C4-2B (cell line): ENCODE measurements at regions not wholly inside any gene's neighbourhood (a gene's known extent, or its start where the extent isn't known, plus 50 kb on each side); places are given as distances from the start of the nearest gene placed in this dataset.
A peak's percentile ranks its signal among the peaks of the same experiment; 100 is the strongest.

Source experiments
- H3K27ac ChIP-seq: fragments of 450-650 bp; 2 replicates; pipeline ENCODE4 v1.5.1; 2017
- ZFX ChIP-seq: fragments of 450-650 bp; IDR thresholded peaks from 2 replicates; pipeline ENCODE4 v1.6.1; 2017
- TF ChIP-seq, protein P1 (sequence below): fragments of 450-650 bp; conservative IDR thresholded peaks from 2 replicates; pipeline ENCODE4 v1.5.1; 2017; ENCODE audit warnings: mild to moderate bottlenecking

- TF ChIP-seq ZFX: no peak
- TF ChIP-seq, protein P1, sequence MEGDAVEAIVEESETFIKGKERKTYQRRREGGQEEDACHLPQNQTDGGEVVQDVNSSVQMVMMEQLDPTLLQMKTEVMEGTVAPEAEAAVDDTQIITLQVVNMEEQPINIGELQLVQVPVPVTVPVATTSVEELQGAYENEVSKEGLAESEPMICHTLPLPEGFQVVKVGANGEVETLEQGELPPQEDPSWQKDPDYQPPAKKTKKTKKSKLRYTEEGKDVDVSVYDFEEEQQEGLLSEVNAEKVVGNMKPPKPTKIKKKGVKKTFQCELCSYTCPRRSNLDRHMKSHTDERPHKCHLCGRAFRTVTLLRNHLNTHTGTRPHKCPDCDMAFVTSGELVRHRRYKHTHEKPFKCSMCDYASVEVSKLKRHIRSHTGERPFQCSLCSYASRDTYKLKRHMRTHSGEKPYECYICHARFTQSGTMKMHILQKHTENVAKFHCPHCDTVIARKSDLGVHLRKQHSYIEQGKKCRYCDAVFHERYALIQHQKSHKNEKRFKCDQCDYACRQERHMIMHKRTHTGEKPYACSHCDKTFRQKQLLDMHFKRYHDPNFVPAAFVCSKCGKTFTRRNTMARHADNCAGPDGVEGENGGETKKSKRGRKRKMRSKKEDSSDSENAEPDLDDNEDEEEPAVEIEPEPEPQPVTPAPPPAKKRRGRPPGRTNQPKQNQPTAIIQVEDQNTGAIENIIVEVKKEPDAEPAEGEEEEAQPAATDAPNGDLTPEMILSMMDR: peak; percentile 83
- H3K27ac ChIP-seq: no peak overlapping the region
Measured at GRCh38 chr4:46648088-46648744, 258.3 kb upstream of the GABRA2 start.

DNA sequence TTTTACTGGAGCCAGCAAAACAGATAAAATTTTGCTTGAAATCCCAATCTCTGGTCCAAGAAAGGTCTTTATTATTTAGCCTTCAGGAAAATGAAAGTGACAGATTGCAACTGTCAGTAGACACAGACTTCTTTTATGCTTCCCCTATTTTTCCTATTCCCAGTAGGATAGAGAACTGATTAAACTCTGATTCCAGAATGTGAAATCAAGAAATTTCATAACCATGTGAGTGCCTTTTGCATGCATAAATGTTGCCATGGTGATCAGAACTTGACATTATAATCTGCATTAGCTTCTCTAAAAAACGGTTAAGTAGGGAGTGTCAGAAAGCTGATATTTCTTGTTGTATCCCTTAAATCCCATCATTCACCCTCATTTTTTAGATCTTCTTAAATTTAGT is 255.2 kb upstream of the GABRA2 start:
- TF ChIP-seq, protein P1: no peak
- no peak for TF ChIP-seq ZFX
- H3K27ac ChIP-seq: no peak overlapping the region
